Esophagus muscularis mucosa (tissue), 2 donors: ENCODE measurements at regions not wholly inside any gene's neighbourhood (a gene's known extent, or its start where the extent isn't known, plus 50 kb on each side); places are given as distances from the start of the nearest gene placed in this dataset.

ENCODE experiments used
- EP300 ChIP-seq: sonication (generic); formaldehyde crosslinking; IDR thresholded peaks from one replicate; pipeline ENCODE4 v1.6.1; 2017; ENCODE audit warnings: antibody characterized with exemption
- POLR2A ChIP-seq: fragments of 450-650 bp; IDR thresholded peaks from one replicate; pipeline ENCODE4 v1.6.1; 2017; ENCODE audit warnings: antibody characterized with exemption, moderate library complexity, mild to moderate bottlenecking, low read depth

DNA sequence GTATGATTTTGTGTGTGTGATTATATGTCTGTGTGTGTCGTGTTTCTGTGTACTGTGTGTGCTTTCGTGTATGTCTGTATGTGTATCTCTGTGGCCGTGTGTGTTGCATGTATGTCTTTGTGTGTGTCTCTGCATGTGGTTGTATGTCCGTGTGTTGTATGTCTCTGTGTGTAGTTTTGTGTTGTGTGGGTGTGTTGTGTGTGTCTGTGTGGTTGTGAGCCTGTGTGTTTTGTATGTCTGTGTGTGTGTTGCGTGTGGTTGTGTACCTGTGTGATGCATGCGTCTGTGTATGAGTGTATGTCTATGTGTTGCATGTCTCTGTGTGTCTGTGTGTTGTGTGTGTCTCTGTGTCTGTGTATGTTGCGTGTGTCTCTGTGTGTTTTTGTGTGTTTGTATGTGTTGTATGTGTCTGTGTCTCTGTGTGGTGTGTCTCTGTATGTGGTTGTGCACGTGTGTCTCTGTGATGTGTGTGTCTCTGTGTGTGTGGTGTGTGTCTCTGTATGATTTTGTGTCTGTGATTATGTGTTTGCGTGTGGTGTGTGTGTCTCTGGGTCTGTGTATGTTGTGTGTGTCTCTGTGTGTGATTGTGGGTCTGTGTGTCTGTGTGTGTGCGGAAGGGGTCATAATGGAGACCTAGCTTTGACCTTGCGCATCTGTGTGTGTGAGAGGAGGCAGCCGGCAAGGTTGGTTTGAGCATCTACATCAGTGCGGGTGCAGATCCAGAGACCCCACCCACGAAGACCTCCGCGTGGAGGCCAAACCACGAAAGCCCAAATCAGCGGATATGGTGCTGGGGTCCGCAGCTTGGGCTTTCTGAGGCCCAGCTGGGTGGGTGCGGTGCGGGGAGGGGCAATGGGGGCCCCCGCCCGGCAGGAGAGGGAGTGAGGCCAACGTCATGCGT, 212.6 kb upstream of the GSE1 start:
- TF ChIP-seq EP300: no peak
- no peak for TF ChIP-seq POLR2A
